Pancreas (tissue), 10 donors: ENCODE measurements at regions not wholly inside any gene's neighbourhood (a gene's known extent, or its start where the extent isn't known, plus 50 kb on each side); places are given as distances from the start of the nearest gene placed in this dataset.

Source experiments
- ATAC-seq, 4 donors: fragments of 200-7000 bp; cut with Tn5 transposase; one replicate each; pipeline versions ENCODE4 v1.8.0 to v1.9.1; 2020; ENCODE audit warnings: mild to moderate bottlenecking in 4 of 4, moderate library complexity in 4 of 4
- DNase-seq, 6 donors: peaks; one replicate each; pipeline ENCODE4 v3.0.0-alpha.2; 2020
- FAIRE-seq: peaks from 2 replicates; lab custom pipeline; 2012; peaks lifted over from hg19 to GRCh38; lab: Jason Lieb, UNC
- H3K27ac ChIP-seq, 4 donors: fragments of 200-600 bp; sonication (generic); 1 replicate in 3 of 4; 2 replicates in 1 of 4; pipeline versions ENCODE4 v1.5.0 to v1.8.0; 2020
- H3K27me3 ChIP-seq, 4 donors: fragments of 200-600 bp; one replicate each; pipeline ENCODE4 v1.8.0; 2021
- H3K36me3 ChIP-seq, 3 donors: fragments of 200-600 bp; sonication (generic) in 1 of 3; one replicate each; pipeline versions ENCODE4 v1.5.0 to v1.8.0; 2020 to 2021
- H3K4me1 ChIP-seq, 3 donors: fragments of 200-600 bp; one replicate each; pipeline ENCODE4 v1.8.0; 2021
- H3K4me3 ChIP-seq, 4 donors: fragments of 200-600 bp; sonication (generic) in 2 of 4; one replicate each; pipeline versions ENCODE4 v1.5.0 to v1.8.0; 2020 to 2021
- H3K9me3 ChIP-seq, 4 donors: fragments of 200-600 bp; one replicate each; pipeline ENCODE4 v1.8.0; 2021
- WGBS, 2 donors: extraction: QIAGEN DNeasy Blood & Tissue Kit; methylation state at CpG; one replicate each; pipeline ENCODE4 v1.1.7; 2013; 5-methylcytosine and 5-hydroxymethylcytosine counted together
- intact Hi-C, 3 donors: fragments of 100-400 bp; cut with DNase I; formaldehyde crosslinking; loops; one replicate each; pipeline versions ENCODE4 v1.11.1 to v1.14.2; 2022
- TF ChIP-seq, protein P1 (sequence below), 4 donors: fragments of 200-600 bp; sonication (generic) in 3 of 4; IDR thresholded peaks; one replicate each; pipeline versions ENCODE4 v1.5.0 to v1.8.0; 2021; ENCODE audit warnings: antibody characterized with exemption in 4 of 4
- donor health status: healthy with polysubstance abuse.
- donor health status: DM: no; HTN: no; CAD: no; lungs with moderate emphysema.
- donor health status: DM: no; HTN: no; CAD: no.
- donor health status: control.
- donor health status: control.
- donor health status: Bipolar disorder and iron deficiency.
- donor health status: DM: yes; HTN: yes; CAD: no.
- donor health status: DM: no; HTN: no; CAD: no.
- donor health status: DM: no; HTN: no; CAD: no.
- donor health status: DM: yes; HTN: yes; CAD: no.

- intact Hi-C loops: no loop called here
- WGBS, 2 donors: 60 to 70% methylated on average over 3 of the region's 3 CpGs
- DNase-seq: no peak
- no peaks in the 10 kb centered on the region for H3K9me3 ChIP-seq
- H3K4me3 ChIP-seq: no peak overlapping the region
- H3K27me3 ChIP-seq: no peaks in the 10 kb centered on the region
- FAIRE-seq: no peak
- TF ChIP-seq, protein P1, sequence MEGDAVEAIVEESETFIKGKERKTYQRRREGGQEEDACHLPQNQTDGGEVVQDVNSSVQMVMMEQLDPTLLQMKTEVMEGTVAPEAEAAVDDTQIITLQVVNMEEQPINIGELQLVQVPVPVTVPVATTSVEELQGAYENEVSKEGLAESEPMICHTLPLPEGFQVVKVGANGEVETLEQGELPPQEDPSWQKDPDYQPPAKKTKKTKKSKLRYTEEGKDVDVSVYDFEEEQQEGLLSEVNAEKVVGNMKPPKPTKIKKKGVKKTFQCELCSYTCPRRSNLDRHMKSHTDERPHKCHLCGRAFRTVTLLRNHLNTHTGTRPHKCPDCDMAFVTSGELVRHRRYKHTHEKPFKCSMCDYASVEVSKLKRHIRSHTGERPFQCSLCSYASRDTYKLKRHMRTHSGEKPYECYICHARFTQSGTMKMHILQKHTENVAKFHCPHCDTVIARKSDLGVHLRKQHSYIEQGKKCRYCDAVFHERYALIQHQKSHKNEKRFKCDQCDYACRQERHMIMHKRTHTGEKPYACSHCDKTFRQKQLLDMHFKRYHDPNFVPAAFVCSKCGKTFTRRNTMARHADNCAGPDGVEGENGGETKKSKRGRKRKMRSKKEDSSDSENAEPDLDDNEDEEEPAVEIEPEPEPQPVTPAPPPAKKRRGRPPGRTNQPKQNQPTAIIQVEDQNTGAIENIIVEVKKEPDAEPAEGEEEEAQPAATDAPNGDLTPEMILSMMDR (IDR thresholded peaks at IDR 0.05): no peak
- no peak overlapping the region for H3K27ac ChIP-seq
- no peaks in the 10 kb centered on the region for H3K36me3 ChIP-seq
- ATAC-seq: no peak
- H3K4me1 ChIP-seq: no peaks in the 10 kb centered on the region
Measured at GRCh38 chr3:94241986-94242385, 179.1 kb downstream of the NSUN3 start.

DNA sequence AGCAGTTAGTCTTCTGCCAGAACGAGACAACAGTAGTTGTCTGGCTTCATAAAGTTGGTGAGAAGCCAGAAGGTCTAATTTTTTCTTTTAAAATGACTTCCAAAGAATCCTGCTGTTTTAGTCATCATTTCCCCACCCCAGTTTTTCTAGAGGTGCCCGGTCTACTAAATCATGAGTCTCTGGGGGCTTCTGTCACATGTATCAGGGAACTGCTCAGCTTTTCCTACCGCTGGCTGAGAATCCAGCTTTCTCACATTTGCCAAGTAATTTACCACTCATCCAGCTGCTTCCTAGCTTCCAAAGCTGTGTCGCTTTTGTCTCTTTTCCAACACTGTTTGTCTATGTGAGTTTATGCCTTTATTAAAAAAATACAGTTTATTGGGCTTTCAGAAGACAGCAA lies 183.3 kb downstream of the NSUN3 start:
- FAIRE-seq (no peak), ATAC-seq (no peak), DNase-seq (no peak)
- Histone ChIP-seq H3K27ac (no peak overlapping the region), H3K4me1 (no peaks in the 10 kb centered on the region), H3K9me3 (no peaks in the 10 kb centered on the region), H3K4me3 (no peak overlapping the region), H3K27me3 (peaks cover 0 to 6% (median 0%) of the 10 kb centered on the region in 4 donors), H3K36me3 (no peaks in the 10 kb centered on the region)
- TF ChIP-seq, protein P1 (IDR thresholded peaks at IDR 0.05): no peak
- 57 to 61% methylated on average over 4 of the region's 4 CpGs for WGBS, 2 donors
- intact Hi-C loops: no loop called here

GRCh38 chr3:94248042-94248441 lies 185.2 kb downstream of the NSUN3 start:
- no peaks in the 10 kb centered on the region for H3K4me1 ChIP-seq
- TF ChIP-seq, protein P1 (IDR thresholded peaks at IDR 0.05): no peak
- H3K27me3 ChIP-seq: peaks cover 0 to 6% (median 0%) of the 10 kb centered on the region in 4 donors
- H3K9me3 ChIP-seq: no peaks in the 10 kb centered on the region
- WGBS, 2 donors: 42 to 47% methylated on average over 1 of the region's 1 CpG
- FAIRE-seq (no peak), ATAC-seq (no peak), DNase-seq (no peak)
- H3K4me3 ChIP-seq: no peak overlapping the region
- no peaks in the 10 kb centered on the region for H3K36me3 ChIP-seq
- H3K27ac ChIP-seq: no peak overlapping the region
- intact Hi-C loops: no loop called here

DNA sequence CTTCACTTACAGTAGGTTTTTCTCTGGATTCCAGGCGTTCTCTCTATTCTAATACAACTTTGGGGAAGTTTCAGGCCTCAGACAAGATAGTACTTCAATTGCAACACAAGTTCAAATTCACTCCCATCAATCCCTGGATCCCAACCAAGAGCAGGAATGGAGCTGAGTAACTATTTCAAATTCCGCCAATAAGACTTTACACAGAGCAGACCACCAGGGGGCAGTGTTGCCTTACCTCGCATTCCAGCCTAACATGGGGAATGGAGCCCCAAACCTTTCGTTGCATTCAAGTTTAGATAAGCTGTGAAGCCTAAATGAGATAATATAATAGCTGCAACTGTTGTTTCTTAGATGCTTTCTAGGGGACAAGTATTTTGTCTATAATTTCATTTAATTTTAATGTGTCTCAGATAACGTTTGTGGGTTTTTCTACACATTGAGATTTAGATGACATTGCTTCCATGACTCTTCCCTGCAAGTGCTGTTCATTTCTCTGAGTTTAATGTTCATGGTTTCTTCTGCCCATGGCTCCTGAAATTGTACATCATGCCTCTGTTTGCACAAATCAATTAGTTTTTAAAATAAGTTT lies 186.7 kb downstream of the NSUN3 start:
- no peak for FAIRE-seq
- intact Hi-C loops: no loop called here
- WGBS, 2 donors: 20 to 30% methylated on average over 5 of the region's 5 CpGs

GRCh38 chr3:94251566-94251965 lies 188.7 kb downstream of the NSUN3 start:
- Histone ChIP-seq H3K4me1 (no peaks in the 10 kb centered on the region), H3K4me3 (no peak overlapping the region), H3K27ac (no peak overlapping the region), H3K27me3 (peaks cover 0 to 6% (median 0%) of the 10 kb centered on the region in 4 donors), H3K9me3 (no peaks in the 10 kb centered on the region), H3K36me3 (no peaks in the 10 kb centered on the region)
- TF ChIP-seq, protein P1 (IDR thresholded peaks at IDR 0.05): no peak
- DNase-seq (no peak), ATAC-seq (no peak), FAIRE-seq (no peak)
- WGBS, 2 donors: 49 to 59% methylated on average over 1 of the region's 1 CpG
- intact Hi-C loops: no loop called here

More for the DNA sequence above, 186.7 kb downstream of the NSUN3 start:
- DNase-seq (peak; percentile 27 to 84 (median 60)), ATAC-seq (peak in 3 of 4 donors; percentile 81 to 91 (median 89))
- no peaks in the 10 kb centered on the region for H3K36me3 ChIP-seq
- no peaks in the 10 kb centered on the region for H3K9me3 ChIP-seq
- no peak overlapping the region for H3K27ac ChIP-seq
- TF ChIP-seq, protein P1 (IDR thresholded peaks at IDR 0.05): peak; percentile 47 to 77 (median 69)
- no peak overlapping the region for H3K4me3 ChIP-seq
- H3K27me3 ChIP-seq: peaks cover 0 to 6% (median 0%) of the 10 kb centered on the region in 4 donors
- no peaks in the 10 kb centered on the region for H3K4me1 ChIP-seq
